ENCODE measurements at regions not wholly inside any gene's neighbourhood (a gene's known extent, or its start where the extent isn't known, plus 50 kb on each side); places are given as distances from the start of the nearest gene placed in this dataset.

DNA sequence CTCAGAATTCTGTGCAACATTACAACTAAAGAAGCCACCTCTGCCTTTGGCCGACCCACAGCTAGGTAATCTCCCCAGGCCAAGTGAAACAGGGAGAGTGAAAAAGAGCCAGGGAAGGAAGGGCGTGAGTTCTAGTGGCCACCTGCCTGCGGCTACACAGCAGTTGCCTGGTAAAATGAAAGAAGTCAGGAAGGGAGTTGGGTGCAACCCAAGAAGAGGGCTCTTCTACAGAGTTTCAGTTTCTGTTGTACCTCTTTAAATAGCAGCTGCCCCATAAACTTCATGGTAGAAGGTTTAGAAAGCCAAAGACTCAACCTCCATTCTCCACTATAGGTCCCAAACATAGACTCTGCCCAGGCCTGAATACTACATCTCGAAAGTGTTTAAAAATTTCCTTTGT is 76.2 kb upstream of the TMEM168 start:
- TF ChIP-seq, protein P1, sequence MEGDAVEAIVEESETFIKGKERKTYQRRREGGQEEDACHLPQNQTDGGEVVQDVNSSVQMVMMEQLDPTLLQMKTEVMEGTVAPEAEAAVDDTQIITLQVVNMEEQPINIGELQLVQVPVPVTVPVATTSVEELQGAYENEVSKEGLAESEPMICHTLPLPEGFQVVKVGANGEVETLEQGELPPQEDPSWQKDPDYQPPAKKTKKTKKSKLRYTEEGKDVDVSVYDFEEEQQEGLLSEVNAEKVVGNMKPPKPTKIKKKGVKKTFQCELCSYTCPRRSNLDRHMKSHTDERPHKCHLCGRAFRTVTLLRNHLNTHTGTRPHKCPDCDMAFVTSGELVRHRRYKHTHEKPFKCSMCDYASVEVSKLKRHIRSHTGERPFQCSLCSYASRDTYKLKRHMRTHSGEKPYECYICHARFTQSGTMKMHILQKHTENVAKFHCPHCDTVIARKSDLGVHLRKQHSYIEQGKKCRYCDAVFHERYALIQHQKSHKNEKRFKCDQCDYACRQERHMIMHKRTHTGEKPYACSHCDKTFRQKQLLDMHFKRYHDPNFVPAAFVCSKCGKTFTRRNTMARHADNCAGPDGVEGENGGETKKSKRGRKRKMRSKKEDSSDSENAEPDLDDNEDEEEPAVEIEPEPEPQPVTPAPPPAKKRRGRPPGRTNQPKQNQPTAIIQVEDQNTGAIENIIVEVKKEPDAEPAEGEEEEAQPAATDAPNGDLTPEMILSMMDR (IDR thresholded peaks at IDR 0.05), result no peak
- TF ChIP-seq POLR2A (IDR thresholded peaks at IDR 0.05) (no peak), EP300 (IDR thresholded peaks at IDR 0.05) (no peak)

Measured in gastroesophageal sphincter (tissue), 3 donors.